Trophoblast cell (in vitro differentiated cells and primary cell): ENCODE measurements at regions not wholly inside any gene's neighbourhood (a gene's known extent, or its start where the extent isn't known, plus 50 kb on each side); places are given as distances from the start of the nearest gene placed in this dataset.

Experiments
- DNase-seq, 2 donors: peaks; one replicate each; pipeline ENCODE4 v3.0.0-alpha.2; 2016
- H2AFZ ChIP-seq: 2 replicates; pipeline ENCODE4 v1.6.1; 2013; ENCODE audit warnings: low read length, moderate library complexity, mild to moderate bottlenecking; ENCODE audit not compliant: insufficient read depth, poor library complexity
- H2AK5ac ChIP-seq: 2 replicates; pipeline ENCODE4 v1.6.1; 2013; ENCODE audit warnings: mild to moderate bottlenecking, low read length
- H2BK120ac ChIP-seq: 2 replicates; pipeline ENCODE4 v1.6.1; 2013; ENCODE audit warnings: low read length, mild to moderate bottlenecking, moderate library complexity; ENCODE audit not compliant: insufficient read depth, poor library complexity
- H2BK12ac ChIP-seq: 2 replicates; pipeline ENCODE4 v1.6.1; 2013; ENCODE audit warnings: mild to moderate bottlenecking, low read length, moderate library complexity
- H2BK5ac ChIP-seq: 2 replicates; pipeline ENCODE4 v1.6.1; 2013; ENCODE audit warnings: low read length, low read depth, moderate library complexity, mild to moderate bottlenecking; ENCODE audit not compliant: poor library complexity
- H3K14ac ChIP-seq: 2 replicates; pipeline ENCODE4 v1.6.1; 2013; ENCODE audit warnings: mild to moderate bottlenecking, low read length
- H3K18ac ChIP-seq: 2 replicates; pipeline ENCODE4 v1.6.1; 2013; ENCODE audit warnings: mild to moderate bottlenecking, low read length
- H3K23ac ChIP-seq: 2 replicates; pipeline ENCODE4 v1.6.1; 2013; ENCODE audit warnings: low read length
- H3K27ac ChIP-seq: 2 replicates; pipeline ENCODE4 v1.5.1; 2013; ENCODE audit warnings: low read depth, mild to moderate bottlenecking, inconsistent platforms, low read length, moderate library complexity
- H3K27me3 ChIP-seq: 2 replicates; pipeline ENCODE4 v1.6.1; 2013; ENCODE audit warnings: inconsistent platforms, mild to moderate bottlenecking, low read length, moderate library complexity; ENCODE audit not compliant: insufficient read depth
- H3K36me3 ChIP-seq, 2 experiments: 1 replicate in 1 of 2; 2 replicates in 1 of 2; pipeline ENCODE4 v1.6.1; 2013; ENCODE audit warnings: low read length in 2 of 2, mild to moderate bottlenecking in 2 of 2, moderate library complexity in 1 of 2; ENCODE audit not compliant: insufficient read depth in 2 of 2, control insufficient read depth in 1 of 2
- H3K4ac ChIP-seq: 2 replicates; pipeline ENCODE4 v1.6.1; 2013; ENCODE audit warnings: low read depth, mild to moderate bottlenecking, low read length, moderate library complexity
- H3K4me1 ChIP-seq, 2 experiments: 1 replicate in 1 of 2; 2 replicates in 1 of 2; pipeline ENCODE4 v1.6.1; 2013; ENCODE audit warnings: low read length in 2 of 2, mild to moderate bottlenecking in 2 of 2, moderate library complexity in 1 of 2; ENCODE audit not compliant: insufficient read depth in 2 of 2, control insufficient read depth in 1 of 2
- H3K4me2 ChIP-seq: 2 replicates; pipeline ENCODE4 v1.6.1; 2013; ENCODE audit warnings: inconsistent platforms, mild to moderate bottlenecking, low read length, moderate library complexity
- H3K4me3 ChIP-seq: 2 replicates; pipeline ENCODE4 v1.5.1; 2013; ENCODE audit warnings: mild to moderate bottlenecking, low read depth, low read length, inconsistent platforms
- H3K79me1 ChIP-seq: one replicate; pipeline ENCODE4 v1.6.1; 2013; ENCODE audit warnings: low read length
- H3K79me2 ChIP-seq: 2 replicates; pipeline ENCODE4 v1.6.1; 2013; ENCODE audit warnings: low read length, mild to moderate bottlenecking; ENCODE audit not compliant: control insufficient read depth, insufficient read depth, poor library complexity
- H3K9ac ChIP-seq: 2 replicates; pipeline ENCODE4 v1.6.1; 2013; ENCODE audit warnings: mild to moderate bottlenecking, low read length
- H3K9me3 ChIP-seq: 2 replicates; pipeline ENCODE4 v1.6.1; 2013; ENCODE audit warnings: low read depth, mild to moderate bottlenecking, control low read depth, inconsistent platforms, low read length; ENCODE audit not compliant: insufficient read depth
- H4K12ac ChIP-seq: 2 replicates; pipeline ENCODE4 v1.6.1; 2013; ENCODE audit warnings: low read depth, mild to moderate bottlenecking, low read length, moderate library complexity
- H4K8ac ChIP-seq: 2 replicates; pipeline ENCODE4 v1.6.1; 2013; ENCODE audit warnings: low read depth, mild to moderate bottlenecking, low read length, moderate library complexity
- H4K91ac ChIP-seq: one replicate; pipeline ENCODE4 v1.6.1; 2013; ENCODE audit warnings: low read depth, mild to moderate bottlenecking, low read length, moderate library complexity
- WGBS: extraction: QIAGEN DNeasy Blood & Tissue Kit; methylation state at CpG from one replicate; pipeline ENCODE4 v1.1.7; 2013; ENCODE audit warnings: missing lambda C conversion rate; ENCODE audit not compliant: insufficient read length, insufficient coverage; ENCODE audit errors: extremely low coverage; 5-methylcytosine and 5-hydroxymethylcytosine counted together

DNA sequence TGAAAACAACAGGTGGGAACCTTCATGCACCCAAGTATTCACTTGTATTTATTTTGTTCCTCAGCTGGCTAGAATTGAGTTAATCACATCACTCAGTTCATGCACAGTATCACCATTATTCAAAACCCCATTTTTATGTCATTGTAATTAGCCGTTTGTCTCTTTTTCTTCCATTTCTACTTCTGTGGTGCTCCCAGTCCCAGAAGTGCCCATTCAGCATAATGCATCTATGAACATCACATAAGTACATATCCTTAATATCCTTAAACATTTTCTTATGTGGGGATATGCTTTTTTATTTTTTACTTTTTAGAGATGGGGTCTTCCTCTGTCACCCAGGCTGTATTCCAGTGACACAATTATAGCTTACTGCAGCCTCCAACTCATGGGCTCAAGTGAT, 510.9 kb upstream of the MGMT start:
- no peak overlapping the region for H3K27ac ChIP-seq
- no peaks in the 10 kb centered on the region for H3K79me1 ChIP-seq
- H3K23ac ChIP-seq, result no peak overlapping the region
- H3K27me3 ChIP-seq, result no peaks in the 10 kb centered on the region
- H4K12ac ChIP-seq, result no peak overlapping the region
- H3K4ac ChIP-seq, result no peak overlapping the region
- no peaks in the 10 kb centered on the region for H3K36me3 ChIP-seq
- no peak overlapping the region for H3K4me2 ChIP-seq
- H3K4me1 ChIP-seq, result no peaks in the 10 kb centered on the region
- no peak for DNase-seq
- no peak overlapping the region for H3K14ac ChIP-seq
- no peaks in the 10 kb centered on the region for H3K9me3 ChIP-seq
- H4K8ac ChIP-seq, result no peak overlapping the region
- no peak overlapping the region for H2BK120ac ChIP-seq
- no CpG with 5 or more reads among the region's 1 CpG for WGBS
- H4K91ac ChIP-seq, result no peak overlapping the region
- H3K18ac ChIP-seq, result no peak overlapping the region
- no peak overlapping the region for H2AFZ ChIP-seq
- H3K9ac ChIP-seq, result no peak overlapping the region
- no peaks in the 10 kb centered on the region for H3K79me2 ChIP-seq
- no peak overlapping the region for H2AK5ac ChIP-seq
- no peak overlapping the region for H3K4me3 ChIP-seq
- no peak overlapping the region for H2BK12ac ChIP-seq
- no peak overlapping the region for H2BK5ac ChIP-seq

DNA sequence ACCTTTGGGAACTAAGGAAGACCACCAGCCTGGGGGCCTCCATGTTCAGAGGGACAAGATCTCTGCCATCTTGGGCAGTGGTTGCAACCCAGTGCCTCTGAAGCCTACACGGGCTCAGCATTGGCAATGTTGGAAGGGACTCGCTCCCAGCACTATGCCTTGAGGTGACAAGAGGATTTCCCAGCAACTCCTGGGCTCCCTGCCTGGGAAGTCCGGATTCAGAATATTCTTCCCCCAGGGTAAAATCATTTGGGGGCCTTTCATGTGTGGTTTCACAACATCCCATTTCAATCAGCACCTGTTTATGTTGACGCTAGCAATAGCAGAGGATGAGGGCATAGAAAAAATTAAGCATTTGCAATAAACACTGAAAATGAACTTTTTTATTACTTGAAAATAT, 509.8 kb upstream of the MGMT start:
- H2BK120ac ChIP-seq, result no peak overlapping the region
- H4K8ac ChIP-seq, result no peak overlapping the region
- H2AFZ ChIP-seq, result no peak overlapping the region
- H2BK5ac ChIP-seq, result no peak overlapping the region
- H3K9ac ChIP-seq, result no peak overlapping the region
- no peaks in the 10 kb centered on the region for H3K79me2 ChIP-seq
- H3K27ac ChIP-seq, result no peak overlapping the region
- H2BK12ac ChIP-seq, result no peak overlapping the region
- H3K23ac ChIP-seq, result no peak overlapping the region
- no peaks in the 10 kb centered on the region for H3K27me3 ChIP-seq
- no peak overlapping the region for H3K4ac ChIP-seq
- H3K4me3 ChIP-seq, result no peak overlapping the region
- H3K4me1 ChIP-seq, result no peaks in the 10 kb centered on the region
- no peak overlapping the region for H3K4me2 ChIP-seq
- no peak overlapping the region for H3K14ac ChIP-seq
- no CpG with 5 or more reads among the region's 4 CpGs for WGBS
- no peak overlapping the region for H4K91ac ChIP-seq
- no peaks in the 10 kb centered on the region for H3K36me3 ChIP-seq
- H2AK5ac ChIP-seq, result no peak overlapping the region
- no peak for DNase-seq
- no peak overlapping the region for H4K12ac ChIP-seq
- H3K9me3 ChIP-seq, result peaks cover 2% of the 10 kb centered on the region
- H3K79me1 ChIP-seq, result no peaks in the 10 kb centered on the region
- H3K18ac ChIP-seq, result no peak overlapping the region

DNA sequence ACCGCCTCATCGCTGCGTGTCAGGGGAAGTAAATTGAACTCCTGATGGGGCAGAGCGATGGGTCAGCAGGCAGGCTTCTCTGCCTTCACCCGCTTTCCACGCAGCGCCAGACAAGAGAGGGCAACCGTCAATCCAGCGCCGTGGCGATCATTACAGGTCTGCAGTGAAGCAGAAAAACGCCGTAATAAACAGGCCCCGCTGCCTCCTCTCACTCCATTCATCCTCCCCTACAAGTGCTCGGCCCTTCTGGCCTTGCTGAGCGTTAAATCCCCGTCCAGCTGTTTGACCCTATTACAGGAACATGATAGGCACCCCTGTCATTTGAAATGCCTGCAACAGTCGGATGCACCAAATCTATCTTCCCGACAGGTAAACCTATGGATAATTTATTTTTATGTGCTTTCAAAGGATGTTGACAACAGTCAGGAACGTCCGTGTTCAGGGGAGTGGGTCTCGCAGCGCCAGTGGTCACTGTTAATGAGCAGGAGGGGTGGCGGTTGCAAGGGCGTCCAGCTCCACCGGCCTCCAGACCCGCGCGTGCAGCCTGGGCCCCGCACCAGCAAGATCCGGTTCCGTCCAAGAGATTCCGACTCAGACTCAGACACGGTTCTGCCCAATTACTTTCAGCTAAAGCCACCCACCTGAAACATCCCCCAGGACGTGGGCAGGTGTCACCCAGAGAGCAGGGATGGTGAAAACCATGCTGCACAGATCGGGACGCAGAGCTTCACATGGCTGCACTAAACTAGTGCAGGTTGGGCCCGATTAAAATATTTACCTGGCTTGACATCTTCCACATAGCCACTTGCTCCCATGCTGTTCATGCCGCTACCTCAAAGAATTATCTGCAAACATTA, 508.0 kb upstream of the MGMT start:
- Histone ChIP-seq H3K23ac (no peak overlapping the region), H3K4me2 (no peak overlapping the region), H3K36me3 (no peaks in the 10 kb centered on the region), H3K27me3 (no peaks in the 10 kb centered on the region), H3K79me2 (no peaks in the 10 kb centered on the region), H3K4me1 (no peaks in the 10 kb centered on the region), H4K12ac (no peak overlapping the region), H3K79me1 (no peaks in the 10 kb centered on the region), H3K27ac (no peak overlapping the region), H2BK12ac (no peak overlapping the region), H2BK120ac (no peak overlapping the region), H3K14ac (no peak overlapping the region), H4K91ac (no peak overlapping the region), H2AK5ac (no peak overlapping the region), H3K9ac (no peak overlapping the region), H2AFZ (no peak overlapping the region), H2BK5ac (no peak overlapping the region), H3K4me3 (no peak overlapping the region), H4K8ac (no peak overlapping the region), H3K4ac (no peak overlapping the region), H3K9me3 (peaks cover 2% of the 10 kb centered on the region), H3K18ac (no peak overlapping the region)
- DNase-seq, result no peak
- no CpG with 5 or more reads among the region's 39 CpGs for WGBS

DNA sequence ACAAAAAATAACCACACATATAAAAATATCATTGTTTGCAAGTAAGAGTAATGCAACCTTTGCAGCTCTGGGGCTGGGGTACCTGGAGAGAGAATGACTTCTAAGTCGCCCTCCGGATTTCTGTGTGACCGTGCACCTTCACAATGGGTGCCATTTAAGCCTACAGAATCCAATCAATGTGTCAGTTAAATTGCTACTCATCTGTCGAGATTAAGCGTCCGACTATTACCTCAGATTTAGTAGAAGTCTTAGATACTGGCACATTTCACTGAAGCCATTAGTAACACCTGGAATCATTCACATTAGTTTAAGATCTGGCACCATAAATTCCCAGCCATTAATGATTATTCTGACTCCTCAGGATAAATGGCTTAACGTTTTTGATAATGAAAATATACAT, 507.3 kb upstream of the MGMT start:
- WGBS, result no CpG with 5 or more reads among the region's 7 CpGs

More for the DNA sequence above, 507.3 kb upstream of the MGMT start:
- Histone ChIP-seq H3K4ac (no peak overlapping the region), H2AK5ac (no peak overlapping the region), H3K27me3 (no peaks in the 10 kb centered on the region), H3K4me3 (no peak overlapping the region), H2BK5ac (no peak overlapping the region), H3K4me1 (no peaks in the 10 kb centered on the region), H2AFZ (no peak overlapping the region), H3K23ac (no peak overlapping the region), H3K18ac (no peak overlapping the region), H3K27ac (no peak overlapping the region), H3K9me3 (peaks cover 2% of the 10 kb centered on the region), H3K79me1 (no peaks in the 10 kb centered on the region), H3K36me3 (no peaks in the 10 kb centered on the region), H4K12ac (no peak overlapping the region), H3K14ac (no peak overlapping the region), H3K79me2 (no peaks in the 10 kb centered on the region), H2BK120ac (no peak overlapping the region), H4K91ac (no peak overlapping the region), H3K9ac (no peak overlapping the region), H2BK12ac (no peak overlapping the region), H3K4me2 (no peak overlapping the region), H4K8ac (no peak overlapping the region)
- no peak for DNase-seq
